T follicular helper cell (primary cell): ENCODE measurements at regions not wholly inside any gene's neighbourhood (a gene's known extent, or its start where the extent isn't known, plus 50 kb on each side); places are given as distances from the start of the nearest gene placed in this dataset.

ENCODE experiments used
- DNase-seq: peaks from one replicate; pipeline ENCODE4 v3.0.0-alpha.2; 2020; ENCODE audit warnings: low read depth

DNA sequence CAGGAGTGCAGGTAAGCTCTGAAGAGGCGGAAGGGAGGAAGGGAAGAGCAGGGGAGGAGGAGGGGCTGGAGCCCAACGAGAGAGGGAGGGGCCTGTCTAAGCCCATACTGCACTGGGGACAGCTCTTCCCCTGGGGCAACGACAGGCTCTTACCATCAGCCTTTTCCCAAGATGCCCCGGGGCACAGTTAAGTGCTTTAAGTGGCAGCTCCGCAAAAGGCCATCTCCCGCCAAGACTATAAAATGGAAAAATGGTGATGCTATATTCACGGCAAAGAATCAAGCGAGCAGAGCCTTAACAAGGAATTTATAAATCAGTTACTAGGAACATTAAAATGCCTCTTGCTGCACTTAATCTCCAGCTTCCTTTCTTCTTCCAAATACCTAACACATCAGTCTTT, 110.2 kb upstream of the NLRP1 start:
- no peak for DNase-seq

DNA sequence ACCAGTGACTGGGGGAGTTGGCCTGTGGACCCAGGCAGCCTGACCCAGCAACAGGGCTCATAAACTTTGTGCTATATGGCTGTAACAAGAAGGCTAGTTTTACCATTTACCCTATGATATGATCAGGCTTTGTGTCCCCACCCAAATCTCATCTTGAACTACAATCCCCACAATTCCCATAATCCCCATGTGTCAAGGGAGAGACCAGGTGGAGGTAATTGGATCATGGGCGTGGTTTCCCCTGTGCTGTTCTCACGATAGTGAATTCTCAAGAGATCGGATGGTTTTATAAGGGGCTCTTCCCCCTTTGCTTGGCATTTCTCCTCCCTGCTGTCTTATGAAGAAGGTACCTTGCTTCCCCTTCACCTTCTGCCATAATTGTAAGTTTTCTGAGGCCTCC, 111.2 kb upstream of the NLRP1 start:
- no peak for DNase-seq

DNA sequence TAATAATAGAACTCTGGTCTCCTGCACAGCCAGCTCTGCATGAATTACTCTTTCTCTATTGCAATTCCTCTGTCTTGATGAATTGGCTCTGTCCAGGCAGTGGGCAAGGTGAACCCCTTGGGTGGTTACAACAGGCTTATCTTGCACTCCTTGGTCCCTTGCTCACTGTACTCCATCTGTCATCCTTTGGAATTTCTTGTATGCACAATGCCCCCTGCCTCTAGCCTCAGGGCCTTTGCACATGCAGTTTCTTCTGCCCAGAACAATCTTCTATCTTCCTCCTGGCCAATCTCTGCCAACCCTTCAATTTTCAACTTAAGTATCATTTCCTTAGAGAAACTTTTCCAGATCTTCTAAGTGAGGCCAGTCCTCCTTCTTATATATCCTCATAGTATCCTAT, 114.7 kb upstream of the NLRP1 start:
- DNase-seq = no peak

DNA sequence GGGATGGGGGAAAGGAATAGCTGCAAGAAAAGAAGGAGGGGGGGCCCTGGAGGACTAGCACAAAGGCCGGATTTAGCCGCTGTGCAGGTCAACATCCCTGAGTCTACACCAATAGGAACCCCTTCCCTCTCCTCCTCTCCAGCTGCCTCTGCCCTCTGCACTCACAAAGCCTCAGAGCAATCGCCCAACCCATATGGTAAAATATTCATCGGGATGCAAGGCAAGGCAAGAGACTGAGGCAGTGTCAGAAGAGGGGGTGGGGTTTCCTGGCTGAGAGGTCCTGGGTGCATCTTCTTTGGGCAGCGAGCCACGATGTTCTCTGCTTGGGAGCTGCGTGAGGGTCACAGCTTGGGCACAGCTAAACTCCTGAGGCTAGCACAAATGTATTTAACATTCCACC, 115.5 kb upstream of the NLRP1 start:
- no peak for DNase-seq

DNA sequence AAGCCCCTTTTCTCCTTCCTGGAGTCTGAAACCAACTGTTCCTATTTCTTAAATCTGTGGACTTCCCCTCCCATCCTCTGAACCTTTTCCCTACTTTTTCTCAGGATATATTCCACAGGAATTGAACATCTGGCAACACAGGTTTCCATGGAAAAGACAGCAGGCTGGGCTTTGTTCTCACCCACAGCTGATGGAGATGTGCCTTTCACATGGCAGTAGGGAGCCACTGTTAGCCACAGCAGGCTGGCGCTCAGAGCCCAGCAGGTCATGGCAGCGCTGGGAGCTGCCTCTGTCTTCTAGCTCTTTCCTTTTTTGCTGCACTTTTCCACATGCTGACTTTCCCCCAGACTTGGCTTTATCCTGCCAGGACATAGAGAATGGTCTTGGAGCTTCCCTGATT, 116.4 kb upstream of the NLRP1 start:
- DNase-seq = no peak

DNA sequence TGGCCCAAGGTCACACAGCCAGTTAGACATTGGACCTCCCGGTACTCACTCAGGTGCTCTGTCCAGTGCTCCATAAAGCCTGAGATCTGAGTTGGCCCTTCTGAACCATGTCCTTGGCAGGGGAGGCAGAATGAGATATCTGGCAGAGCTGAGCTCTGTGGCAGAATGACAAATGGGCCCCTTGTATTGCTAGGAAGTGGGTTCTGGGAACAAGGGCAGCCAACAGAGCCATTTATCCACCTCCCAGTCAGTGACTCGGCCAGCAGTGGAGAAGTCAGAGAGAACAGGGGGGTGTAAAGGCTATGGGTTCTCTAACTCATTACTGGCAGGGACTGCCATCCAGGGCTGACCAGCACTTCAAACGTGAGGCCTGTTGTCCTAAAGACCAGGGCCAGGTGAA, 117.1 kb upstream of the NLRP1 start:
- no peak for DNase-seq

DNA sequence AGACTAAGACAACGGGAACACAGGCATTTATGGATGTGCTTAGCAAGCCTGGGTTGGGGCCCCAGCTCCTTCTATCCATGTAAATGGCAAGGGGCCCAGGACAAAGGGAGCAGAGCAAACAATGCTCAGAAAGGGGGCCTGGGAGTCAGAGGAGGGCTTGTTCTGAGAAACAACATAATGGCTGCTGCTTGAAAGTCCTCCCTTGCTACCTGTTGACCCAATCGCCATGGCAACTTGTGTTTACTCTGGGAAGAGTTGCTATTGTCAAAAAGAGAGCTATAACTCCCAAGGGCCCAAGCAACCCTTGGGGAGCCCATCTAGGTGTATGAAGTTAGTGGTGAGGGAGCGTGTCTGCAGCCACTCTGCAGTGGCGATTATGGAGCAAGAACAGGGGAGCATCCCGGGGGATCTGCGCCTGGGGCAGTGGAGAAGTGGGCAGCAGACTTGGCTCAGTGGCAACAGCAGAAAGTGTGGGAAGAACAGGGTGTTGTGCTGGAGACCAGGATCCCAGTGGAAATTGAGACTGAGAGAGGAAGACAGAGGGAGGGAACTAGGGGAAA, 118.7 kb upstream of the NLRP1 start:
- DNase-seq = no peak

DNA sequence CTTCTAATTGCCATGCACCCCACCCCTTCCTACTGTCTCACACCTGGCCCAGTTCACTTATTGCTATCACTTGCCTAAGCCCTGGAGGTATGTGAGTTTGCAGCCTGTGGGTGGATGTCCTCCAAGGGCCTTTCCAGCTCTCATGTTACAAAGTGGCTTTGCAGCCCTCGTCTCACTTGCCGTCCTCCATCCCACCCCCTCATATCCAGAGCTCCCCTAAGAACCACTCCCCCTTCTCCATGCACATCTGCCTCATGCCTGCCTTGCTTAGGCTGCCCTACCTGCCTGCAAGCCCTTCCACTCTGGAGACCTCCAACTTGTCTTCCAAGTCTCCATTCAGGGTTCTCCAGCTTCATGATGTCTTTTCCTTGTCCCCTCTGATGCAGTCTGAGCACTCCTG, 119.4 kb upstream of the NLRP1 start:
- no peak for DNase-seq

DNA sequence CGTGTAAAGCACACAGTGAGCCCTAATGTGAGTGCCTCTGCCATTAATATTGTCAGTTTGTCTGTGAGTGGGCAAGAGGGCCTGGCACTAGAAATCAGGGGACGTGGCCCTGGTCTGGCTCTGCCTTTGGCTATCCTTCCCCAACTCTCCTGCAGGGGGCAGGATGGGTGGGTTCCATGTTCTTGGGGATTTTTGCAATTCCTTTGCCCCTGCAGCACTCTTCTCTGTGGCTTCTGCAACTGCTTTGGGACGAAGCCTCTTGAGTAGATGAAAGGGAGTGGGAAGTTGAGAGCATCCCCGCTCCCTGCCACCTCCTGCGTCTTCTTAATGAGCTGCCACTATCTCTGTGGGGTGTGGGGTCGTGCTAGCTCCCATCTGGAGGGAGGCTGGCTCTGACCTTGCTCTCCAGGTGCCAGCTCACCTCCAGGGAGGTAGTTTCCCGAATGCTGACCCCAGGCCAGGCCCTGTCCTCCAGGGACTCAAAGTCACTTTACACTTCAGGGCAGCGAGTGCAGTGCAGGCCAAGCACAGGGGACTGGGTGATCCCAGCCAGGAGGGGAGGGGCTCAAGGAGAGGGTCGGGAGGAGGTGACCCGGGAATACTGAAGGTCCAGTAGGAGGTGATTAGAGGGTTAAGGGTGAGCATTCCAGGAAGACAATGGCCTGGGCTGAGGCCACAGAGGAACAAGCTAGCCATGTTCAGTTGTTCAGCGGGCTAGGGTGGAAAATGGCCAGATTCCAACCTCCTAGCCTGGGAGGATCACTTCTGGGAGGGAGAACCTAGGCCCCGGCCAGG, 121.0 kb upstream of the NLRP1 start:
- DNase-seq = no peak

DNA sequence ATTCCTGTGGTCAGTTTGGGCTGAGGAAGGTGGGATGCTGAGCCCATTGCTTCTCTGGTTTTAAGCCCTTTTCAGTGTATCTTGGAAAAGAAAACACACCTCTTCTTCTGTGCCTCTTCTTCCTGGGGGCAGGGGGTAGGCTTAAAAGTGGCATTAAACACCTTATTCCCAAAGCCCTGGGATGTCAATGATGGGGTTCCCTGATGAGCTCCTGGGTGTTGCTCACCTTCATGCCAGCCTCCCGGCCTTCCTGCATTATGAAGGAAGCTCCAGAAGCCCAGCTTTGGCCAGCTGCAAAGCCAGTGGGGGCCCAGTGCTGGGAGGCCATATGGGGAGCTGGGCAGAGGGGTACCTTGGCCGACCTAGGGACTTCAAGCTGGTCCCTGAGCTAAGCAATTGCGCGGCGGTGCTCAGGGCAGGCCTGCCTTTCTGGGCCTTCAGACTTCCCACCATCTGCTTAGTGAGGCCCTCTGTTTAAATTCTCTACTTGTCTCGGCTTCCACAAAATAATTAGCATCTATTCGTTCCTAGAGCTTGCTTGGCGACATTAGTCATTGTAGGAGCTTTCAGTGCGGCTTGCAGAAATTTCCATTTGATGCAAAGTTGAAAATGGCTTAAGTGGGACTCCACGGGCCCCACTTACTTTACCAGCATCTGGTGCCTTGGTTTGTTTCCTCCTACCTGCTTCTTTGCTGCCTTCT, 121.7 kb upstream of the NLRP1 start:
- no peak for DNase-seq

DNA sequence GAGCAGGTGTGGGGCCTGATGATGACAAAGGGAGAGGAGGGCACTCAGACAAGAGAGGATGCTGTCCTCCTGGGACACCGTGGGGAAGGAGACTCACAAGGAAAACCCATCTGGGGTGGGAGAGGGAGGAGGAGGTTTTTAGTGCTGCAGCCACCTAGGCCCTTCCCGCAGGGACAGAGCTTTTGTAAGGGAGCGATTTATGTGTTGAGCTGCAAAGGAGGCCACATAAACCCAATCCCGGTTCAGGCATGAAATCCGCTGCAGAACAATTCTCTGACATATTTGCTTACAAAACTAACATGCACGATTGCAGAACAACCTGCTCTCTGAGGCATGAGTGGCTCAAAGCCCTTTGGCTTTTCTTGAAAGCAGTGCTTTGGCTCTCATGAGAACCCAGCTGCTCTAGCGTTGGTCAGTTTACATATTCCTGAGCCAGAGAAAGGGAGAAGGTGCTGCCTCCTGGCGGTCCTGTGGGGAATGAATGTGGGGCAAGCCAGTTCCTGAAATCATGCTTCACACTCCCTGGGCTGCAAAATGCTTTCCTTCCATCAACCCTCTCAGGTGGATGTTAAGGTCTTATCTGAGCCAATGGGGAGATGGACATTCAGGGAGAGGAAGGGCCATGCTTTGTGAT, 122.4 kb upstream of the NLRP1 start:
- peak; percentile 19 for DNase-seq

DNA sequence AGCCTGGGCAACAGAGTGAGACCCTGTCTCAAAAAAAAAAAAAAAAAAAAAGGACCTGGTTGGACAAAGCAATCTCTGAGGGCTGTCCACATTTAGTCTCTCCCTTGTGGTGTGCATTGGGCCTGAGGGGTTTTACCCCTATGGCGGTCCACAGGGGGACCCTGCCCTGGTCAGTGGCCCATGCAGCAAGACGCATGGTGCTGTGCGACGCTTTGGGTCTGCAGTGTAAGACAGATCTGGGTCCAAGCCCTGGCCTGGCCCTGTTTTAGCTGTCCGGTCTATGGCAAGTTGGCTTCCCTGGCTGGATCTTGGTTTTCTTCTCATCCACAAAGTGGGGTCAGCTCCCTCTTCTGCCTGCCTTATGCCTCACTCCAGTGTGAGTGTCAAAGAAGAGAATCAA, 123.2 kb upstream of the NLRP1 start:
- DNase-seq = no peak

DNA sequence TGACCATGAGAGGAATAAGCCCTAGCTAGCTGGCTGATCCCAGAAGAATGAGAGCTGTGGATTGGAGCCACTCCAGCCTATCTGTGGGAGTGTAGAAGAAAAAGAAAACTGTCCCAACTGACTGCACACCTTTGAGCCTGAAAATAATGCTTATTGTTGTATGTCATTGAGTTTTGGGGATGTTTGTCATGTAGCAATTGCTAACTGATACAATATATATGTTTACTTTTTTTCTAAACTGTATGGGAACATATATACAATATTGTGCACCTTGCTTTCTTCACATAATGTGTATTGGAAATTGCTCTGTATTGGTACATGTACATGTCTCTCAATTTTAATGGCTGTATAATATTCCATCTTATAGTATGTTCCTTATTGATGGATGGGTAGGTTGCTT, 124.0 kb upstream of the NLRP1 start:
- DNase-seq = no peak

DNA sequence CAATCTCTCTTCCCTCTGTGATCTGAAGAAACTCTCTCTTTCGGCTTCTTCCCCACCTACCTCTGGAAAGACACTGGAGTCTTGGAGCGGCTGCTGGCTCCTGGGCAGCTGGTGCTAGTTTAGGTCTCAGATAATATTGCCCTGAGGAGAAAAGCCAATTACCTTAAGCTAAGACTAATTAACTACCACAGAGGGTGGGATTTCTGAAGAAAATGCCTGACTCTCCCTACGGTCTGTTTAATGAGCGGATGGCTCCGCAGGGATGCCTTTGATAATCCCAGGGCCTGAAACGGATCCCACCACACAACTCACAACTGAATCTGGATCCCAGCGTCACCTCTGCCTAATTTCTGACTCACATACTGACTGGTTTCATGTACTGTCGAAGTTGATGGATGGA, 127.0 kb upstream of the NLRP1 start:
- DNase-seq = no peak

DNA sequence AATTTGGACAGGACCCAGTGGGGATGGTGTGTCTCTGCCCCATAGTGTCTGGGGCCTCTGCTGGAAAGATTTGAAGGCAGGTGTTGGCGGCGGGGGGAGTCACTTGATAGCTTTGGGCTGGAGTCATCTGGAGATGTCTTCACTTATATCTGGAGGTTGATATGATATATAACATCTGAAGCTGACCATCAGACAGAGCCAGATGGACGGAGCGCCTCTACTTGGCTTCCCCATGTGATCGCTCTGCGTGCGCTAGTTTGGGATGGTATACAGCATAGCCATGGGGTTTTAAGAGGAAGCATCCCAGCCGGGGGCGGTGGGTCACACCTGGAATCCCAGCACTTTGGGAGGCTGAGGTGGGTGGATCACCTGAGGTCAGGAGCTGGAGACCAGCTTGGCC, 130.7 kb upstream of the NLRP1 start:
- no peak for DNase-seq

DNA sequence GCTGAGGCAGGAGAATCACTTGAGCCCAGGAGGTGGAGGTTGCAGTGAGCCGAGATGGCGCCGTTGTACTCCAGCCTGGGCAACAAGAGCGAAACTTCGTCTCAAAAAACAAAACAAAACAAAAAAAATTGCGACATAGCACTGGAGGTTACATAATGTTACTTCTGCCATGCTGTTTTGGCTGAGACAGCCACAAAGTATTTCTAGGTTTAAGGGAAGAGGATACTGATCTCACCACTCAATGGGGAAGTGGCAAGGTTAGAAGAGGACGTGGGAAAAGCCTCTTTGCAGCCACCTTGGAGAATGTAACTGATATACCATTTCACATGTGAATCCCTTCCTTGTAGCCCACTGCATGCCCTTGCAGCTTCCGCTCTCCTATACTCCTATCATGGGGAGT, 131.2 kb upstream of the NLRP1 start:
- DNase-seq = no peak

DNA sequence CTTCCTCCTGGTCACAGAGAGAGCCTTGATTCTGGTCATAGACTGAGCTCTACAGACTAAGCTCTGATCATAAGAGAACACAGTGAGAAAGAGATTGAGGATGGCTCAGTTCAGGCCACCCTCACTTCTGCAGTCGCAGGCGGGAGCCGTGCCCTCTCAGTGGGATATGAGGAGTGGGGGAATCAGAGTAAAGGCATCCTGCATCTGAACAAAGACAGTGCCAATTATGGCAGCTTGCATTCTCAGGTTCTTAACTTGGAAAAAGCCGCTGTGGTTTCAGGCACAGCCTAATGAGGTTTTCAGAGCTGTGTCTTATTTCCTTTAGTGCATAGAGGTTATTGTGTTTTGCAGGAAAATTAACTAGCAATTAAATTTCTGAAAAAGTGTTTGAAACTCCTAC, 134.4 kb upstream of the NLRP1 start:
- DNase-seq = no peak

DNA sequence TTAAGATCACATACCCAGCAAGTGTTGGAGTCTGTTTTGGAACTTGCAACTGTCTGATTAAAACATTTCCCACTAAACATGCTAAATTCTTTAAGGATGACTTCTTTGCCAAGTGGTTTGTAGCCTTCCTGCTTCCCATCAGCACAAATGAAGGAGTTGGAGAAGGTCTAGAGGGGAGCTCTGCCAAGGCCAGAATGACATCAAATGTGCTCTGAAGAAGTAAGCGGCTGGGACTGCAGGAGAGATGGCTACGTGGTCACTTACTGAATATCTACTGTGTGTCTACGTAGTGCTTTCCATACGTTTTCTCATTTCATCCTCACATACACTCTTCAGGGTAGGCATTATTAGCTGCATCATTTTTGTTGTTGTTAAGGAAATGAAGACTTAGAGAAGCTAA, 135.7 kb upstream of the NLRP1 start:
- DNase-seq = no peak

DNA sequence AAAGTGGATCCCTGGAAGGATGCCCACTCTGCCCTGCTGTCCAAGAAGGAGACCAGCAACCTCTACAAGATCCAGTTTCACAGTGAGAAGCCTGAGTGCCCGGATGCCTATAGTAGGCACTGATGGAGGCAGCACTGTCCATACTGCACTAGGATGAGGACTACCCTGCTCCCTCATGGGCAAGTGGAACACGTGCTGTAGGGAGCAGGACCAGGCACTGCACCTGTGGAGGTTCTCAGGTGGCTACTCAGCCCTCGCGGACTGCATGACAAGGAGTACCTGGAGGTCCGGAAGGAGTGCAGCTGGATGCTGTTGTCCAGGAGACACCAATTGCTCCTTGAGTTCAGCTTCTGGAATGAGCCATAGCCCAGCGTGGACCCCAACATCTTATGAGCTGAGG, 146.1 kb upstream of the NLRP1 start:
- no peak for DNase-seq

DNA sequence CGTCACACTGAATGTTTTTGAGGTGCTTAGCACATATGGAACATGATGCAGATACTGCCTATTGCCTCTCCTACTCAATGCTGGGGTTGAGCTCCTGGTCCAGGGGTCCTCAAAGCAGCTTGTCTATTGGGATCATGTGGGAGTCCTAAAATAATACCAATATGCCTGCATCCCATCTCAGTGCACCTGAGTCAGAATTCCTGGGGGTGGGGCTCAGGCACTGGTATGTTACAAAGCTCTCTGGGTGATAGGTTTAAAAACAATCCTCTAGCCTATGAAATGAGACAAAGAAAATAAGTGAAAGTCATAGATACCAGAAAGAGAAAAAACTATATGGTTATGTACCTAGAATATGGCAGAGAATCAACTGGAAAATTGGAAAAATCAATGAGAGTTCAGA, 156.6 kb upstream of the NLRP1 start:
- DNase-seq = no peak

DNA sequence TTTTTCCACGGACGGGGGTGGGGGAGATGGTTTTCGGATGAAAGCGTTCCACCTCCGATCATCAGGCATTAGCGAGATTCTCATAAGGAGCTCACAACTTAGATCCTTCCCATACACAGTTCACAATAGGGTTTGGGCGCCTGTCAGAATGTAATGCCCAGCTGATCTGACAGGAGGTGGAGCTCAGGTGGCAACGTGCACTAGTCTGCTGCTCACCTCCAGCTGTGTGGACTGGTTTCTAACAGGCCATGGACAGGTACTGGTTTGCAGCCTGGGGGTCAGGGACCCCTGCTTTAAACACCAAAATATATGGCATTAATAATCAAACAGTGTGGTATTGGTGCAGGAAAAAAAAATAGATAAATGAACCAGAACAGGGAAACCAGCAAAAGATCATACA, 157.5 kb upstream of the NLRP1 start:
- DNase-seq = no peak

DNA sequence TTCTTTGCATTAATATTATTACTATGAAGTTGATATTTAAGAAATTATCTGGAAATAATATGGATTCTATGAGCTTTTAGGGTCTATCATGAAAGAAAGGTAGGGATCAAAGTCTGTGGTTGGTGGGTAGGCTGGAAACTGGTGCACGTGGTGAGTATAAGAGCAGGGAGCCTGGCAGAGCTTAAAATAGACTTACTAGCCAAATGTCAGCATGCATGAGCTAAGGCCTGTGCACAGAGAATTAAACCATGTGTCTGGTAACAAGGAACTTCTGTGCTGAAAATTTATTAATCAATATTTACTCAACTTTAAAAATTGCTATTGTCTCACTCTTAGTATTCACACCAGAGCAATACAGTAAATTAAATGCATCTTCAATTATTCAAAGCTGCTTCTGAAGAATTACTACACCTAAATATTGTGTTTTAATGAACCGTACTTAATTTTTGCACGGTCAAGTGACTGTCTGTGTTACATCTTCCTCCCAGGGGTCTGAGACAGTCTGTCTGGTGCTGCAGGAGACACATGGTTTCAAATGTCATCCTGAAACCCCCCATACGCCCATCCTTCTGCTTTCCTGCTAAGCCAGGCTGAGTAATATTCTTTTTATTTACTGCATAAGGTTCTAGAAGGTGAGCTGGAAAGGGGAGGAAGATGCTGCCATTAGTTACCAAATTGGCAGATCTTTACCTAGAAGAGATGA, 161.0 kb upstream of the NLRP1 start:
- no peak for DNase-seq
